Fibroblast of skin of scalp (primary cell): ENCODE measurements at regions not wholly inside any gene's neighbourhood (a gene's known extent, or its start where the extent isn't known, plus 50 kb on each side); places are given as distances from the start of the nearest gene placed in this dataset.

Experiments used
- DNase-seq: peaks from one replicate; pipeline ENCODE4 v3.0.0-alpha.2; 2013

DNA sequence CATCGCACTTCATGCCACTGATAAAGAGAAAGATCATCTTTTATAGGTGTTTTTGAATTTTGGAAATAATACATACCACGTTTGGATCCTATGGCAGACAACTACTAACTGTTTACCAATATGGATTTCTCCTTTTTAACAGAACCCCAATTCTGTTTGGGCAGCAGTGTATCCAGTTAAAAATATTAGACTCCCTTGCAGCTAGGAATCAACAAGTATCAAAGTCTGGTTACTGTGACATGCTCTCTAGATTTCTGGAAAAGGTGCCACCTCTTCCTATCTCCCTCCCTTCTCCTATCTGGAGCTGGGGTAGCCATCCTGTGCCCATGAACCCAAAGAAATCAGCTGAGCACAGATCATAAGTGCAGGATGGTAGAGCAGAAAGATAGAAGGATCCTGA, 54.1 kb upstream of the DTNBP1 start:
- no peak for DNase-seq

DNA sequence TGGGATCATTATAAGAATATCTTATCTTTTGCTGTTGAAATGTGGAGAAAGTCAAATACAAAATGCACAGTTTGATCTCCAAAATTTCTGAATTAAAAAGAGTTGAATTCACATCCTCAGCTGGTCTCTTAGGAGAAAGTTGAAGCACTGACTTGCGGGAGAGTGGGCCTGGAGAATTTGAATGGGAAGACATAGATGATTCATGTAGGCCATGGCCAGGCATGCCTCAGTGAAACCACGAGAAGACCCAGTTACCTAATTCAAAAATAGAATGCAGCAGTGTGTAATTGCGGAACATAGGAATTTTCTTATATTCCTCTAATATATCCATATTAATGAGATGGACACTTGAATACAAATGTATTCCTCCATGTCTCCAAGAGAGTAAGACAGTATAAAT, 53.0 kb upstream of the DTNBP1 start:
- no peak for DNase-seq

DNA sequence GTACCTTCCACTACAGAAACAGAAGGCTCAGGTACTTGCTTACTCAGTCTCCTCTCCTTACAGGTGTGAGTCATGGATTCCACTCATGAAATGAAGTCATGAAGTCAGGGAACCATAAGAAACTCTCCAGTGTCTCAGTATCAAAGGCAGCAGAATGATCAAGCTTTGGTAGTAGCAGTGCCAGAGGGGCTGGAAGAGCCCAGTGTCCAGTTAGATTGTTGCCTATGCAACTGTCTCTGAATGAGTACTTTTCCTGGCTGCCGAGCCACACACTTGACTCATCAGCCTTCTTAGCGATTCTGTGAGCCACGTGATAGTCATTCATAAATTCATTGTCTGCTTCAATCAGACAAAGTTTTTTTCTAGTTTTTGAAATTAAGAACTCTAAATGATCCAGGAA, 52.2 kb upstream of the DTNBP1 start:
- DNase-seq = no peak

DNA sequence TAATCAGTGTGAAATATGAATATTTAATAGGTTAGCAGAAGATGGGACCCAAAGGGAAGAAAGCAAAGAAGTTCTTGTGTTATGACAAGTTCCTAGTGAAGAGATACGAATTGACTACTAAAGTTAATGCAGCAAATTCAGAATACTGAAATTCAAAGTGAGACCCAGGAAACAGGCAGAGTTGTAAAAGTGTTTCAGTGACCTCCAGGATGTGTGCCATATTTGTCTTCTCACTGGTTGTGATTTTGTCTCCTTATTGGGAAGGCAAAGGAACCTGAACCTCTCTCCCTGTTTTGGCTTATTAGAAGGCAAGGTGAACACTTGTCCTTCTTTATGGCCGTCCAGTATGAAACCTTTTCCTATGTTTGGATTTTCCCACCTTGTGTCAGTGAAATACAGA, 51.8 kb upstream of the DTNBP1 start:
- no peak for DNase-seq

DNA sequence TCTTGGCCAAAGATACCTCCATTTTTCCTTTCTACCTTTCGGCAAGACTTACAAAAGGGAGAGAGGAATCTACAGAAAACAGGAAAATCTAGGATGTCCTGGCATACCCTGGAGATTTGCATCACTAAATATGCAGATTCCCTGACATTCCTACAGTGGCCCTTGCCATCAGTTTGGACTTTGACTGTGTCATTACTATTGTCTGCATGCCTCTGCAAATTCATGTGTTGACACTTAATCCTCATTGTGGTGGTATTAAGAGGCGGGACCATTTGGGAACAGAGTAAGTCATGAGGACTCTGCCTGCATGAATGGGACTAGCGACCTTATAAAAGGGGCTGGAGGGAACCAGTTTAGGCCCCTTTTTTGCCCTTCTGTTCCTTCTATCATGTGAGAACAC, 50.5 kb upstream of the DTNBP1 start:
- DNase-seq = no peak

DNA sequence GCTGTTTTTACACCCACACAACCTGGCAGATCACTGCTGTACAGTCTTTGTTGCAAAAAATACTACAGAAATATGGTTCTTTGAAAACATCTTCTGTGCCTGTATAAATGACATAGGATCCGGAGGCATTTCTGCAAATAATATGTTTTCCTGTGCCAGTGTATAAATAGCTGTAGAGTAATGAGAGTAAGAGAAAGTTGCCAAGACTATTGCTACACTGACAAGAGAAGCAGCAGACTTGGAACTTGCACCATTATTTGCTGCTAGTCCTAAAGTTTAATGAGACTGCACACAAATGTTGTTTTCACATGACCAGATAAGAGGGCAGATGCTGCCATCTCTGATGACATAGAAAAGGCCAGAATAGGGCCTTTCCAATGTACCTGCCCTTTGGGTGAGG, 50.0 kb upstream of the DTNBP1 start:
- DNase-seq = no peak
